HUDEP-2 (cell line): ENCODE measurements at regions not wholly inside any gene's neighbourhood (a gene's known extent, or its start where the extent isn't known, plus 50 kb on each side); places are given as distances from the start of the nearest gene placed in this dataset.

ENCODE experiments used
- DNase-seq, 76 experiments: peaks; one replicate each; lab custom pipeline; 2025; ENCODE audit not compliant: unreplicated experiment in 76 of 76; lab: John Stamatoyannopoulos, UW

DNA sequence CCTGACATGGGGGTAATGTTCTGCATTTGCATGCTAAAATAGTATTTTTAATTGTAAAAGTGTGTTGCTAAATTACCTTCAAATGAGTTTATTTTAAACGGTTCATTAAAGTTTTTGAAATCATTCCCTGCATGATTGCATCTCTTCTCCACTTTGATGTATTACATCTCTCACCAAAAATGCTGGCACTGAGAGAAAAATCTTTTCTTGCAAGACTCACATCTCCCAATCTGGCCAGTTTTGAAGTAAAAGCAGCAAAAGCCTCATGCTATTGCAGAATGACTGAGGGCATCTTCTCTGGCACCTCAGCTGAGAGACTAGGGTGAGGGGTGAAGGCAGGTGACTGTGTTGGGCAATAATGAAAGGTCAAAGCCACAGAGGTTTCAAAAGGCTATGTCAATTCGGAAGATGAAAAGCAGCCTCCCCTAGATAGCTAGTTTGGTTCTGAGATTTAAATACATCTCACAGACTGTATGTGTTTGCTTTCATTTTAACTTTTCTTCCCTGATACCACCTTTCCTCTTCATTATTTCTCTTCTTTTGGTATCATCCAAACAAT is 292.2 kb upstream of the RAG2 start:
- no peak for DNase-seq

DNA sequence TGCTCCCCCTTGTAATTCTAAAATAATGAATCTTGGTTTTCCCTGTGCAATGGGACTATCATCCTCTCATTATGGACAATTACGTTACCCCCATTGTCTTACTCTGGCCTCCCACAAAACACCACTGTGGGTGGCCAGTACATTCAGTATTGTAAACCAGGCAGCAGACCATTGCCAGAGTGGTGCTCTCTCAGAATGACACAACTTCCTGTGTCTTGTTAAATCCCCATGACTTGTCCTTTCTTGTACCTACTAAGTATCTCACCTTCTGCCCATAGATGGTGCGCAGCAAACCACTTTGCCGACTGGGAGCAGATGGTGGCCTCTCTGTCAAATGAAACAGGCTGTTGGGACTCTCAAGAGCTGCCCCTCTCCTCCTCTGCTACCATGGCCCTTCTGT is 287.1 kb upstream of the RAG2 start:
- DNase-seq = no peak

DNA sequence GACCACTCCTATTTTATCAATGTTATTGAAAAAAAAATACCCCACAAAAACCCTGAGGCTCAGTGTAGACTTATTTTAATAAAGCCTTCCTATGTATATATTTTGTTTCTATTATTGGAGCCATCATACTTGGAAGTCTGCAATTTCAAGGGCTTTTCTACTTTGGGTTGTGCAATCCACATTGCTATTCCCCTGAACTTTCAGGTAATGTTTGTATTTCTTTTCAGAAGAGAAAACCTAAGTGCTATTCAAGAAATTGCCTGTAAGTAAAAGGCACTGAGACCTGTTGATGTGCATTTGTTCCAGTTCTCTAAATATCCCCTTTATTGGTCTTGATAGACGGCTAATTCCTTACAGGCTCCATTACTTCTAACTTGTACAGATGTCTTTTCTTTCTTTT is 280.7 kb upstream of the RAG2 start:
- DNase-seq = no peak

DNA sequence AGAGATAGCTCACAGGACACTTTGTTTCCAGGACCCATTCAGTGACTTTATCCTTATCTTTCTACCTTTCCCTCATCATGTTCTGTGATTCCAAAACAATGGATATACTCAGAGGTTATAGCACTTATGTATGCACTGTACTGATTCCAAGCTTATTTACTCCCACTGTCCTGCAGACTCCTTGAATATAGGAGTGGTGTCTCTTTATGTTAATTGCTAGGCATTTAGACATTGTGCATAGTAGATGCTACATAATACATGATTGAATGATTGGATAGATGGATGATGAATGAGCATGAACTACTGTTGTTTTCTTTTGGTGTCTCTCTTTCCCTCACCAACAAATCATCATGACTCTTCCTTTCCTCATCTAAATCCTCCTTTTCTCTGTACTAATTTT is 279.1 kb upstream of the RAG2 start:
- DNase-seq = no peak

DNA sequence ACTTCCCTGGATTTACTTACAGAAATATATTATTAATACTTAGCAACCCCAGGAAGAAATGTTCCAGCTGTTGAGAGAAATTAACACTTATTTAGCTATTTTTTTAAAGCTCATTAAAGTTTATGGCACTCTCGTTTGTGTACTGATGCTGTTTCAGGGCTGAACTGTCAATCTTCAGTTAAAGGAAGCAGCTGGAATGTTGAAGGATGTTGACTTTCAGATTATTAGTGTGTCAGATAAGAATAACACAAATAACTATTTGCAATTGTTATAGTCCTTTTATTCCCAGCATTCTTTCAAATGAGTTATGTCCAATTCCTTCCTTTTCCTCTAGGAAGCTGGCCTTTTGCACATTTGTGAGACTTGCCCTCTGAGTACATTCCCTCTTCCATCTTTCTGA is 278.2 kb upstream of the RAG2 start:
- no peak for DNase-seq

DNA sequence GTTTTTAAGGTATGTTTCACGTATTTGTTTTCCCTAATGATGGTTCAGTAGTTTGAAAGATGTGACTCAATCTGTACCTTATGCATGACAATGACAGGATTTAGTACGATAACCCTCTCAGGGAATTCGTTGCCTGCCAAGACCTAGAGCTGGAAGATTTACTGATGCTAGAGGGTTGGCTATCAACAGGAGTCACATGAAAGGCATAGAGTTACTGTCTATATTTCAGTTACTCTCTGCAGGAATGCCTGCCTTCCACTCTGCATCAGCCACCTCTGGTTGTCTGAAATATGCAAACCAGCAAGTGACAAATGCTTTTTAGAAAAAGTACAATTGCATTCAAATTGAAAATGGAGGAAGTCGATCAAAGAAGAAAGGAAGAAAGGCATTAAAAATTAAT is 276.3 kb upstream of the RAG2 start:
- DNase-seq = no peak

DNA sequence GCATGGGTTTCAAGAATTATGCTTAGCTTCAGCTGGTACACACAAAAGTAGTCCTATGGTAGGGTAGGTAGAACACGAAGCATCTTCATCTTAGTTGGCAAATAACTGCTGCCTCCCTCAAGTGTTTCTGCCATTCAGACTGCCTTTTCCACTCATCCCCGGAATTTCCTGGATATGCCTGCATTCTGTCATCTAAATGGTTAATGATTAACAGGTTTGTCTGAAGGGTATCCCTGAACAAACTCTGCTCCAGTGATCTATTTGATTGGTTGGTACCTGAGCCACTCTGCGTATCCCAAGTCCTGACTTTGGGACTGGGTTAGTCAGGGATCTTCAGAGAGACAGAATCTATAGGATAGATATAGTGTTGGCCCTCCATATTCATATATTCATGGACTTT is 272.3 kb upstream of the RAG2 start:
- DNase-seq = no peak

DNA sequence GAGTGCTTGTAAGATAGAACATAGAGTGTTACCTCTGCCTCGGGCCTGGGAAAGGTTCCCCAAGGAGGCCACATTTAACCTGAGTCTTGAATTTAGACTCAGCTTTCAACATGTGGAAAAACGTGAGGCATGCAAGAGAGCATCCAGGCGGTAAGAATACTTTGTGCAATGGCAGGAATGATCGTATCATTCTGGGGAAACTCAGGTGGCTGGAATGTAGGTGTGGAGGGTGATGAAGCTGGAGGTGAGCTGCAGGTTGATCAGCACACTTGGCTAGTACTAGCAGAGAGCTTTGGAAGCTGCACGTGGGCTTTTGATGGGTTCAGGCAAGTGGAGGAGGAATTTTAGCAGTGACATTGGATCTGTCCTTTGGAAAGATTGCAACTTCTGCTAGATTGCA is 270.3 kb upstream of the RAG2 start:
- no peak for DNase-seq

DNA sequence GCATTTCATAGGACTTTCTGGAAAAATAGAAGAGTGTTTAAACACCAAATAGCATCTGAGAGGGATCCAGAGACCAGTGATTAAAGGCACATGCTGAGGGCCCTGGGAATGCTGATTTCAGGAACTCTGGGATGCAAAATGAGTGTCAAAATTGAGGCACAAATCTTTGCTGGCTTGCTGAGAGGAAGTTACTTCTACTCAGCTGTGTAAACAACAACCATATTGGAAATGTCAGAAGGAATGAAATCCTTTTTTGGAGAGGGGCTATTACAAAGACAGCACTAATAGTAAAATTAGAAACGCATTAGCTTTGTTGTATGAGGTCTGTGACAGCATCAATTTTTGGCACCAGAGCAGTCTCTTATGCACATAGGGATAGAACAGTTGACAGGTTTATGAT is 267.8 kb upstream of the RAG2 start:
- DNase-seq = no peak

DNA sequence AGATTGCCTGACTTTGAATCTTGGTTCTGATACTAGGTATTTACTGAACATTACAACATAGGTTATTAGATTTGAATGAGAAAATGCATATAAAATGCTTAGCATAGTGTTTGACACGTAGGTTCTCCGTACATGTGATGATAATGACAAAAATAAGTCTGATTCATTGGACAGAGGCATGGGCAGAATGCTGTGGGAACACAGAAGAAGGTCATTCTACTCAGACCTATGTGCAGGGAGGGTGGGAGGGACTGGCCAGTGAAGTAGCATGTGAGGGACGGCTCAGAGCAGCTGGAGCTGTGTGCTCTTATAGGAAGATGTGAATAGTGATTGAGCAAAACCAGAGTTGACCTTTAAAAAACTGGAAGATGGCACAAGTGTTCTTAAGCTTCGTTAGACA is 256.8 kb upstream of the RAG2 start:
- DNase-seq = no peak

DNA sequence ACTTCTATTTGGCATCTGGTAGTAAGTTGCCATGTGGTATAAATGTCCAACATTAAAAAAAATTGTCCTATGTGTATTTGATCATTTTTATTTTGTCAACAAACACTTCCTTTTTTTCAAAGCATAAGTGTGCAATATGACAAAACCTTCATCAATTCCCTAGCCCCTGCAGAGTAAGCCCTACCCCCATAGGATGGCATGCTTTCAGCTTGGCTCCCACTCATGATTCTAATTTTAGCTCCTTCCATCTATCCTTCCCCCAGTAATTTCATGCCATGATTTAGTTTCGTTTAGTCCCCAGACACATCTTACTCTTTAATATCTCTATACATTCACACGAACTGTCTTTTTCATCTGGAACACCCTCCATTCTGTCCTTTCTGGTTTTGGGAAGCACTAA is 250.6 kb upstream of the RAG2 start:
- no peak for DNase-seq

DNA sequence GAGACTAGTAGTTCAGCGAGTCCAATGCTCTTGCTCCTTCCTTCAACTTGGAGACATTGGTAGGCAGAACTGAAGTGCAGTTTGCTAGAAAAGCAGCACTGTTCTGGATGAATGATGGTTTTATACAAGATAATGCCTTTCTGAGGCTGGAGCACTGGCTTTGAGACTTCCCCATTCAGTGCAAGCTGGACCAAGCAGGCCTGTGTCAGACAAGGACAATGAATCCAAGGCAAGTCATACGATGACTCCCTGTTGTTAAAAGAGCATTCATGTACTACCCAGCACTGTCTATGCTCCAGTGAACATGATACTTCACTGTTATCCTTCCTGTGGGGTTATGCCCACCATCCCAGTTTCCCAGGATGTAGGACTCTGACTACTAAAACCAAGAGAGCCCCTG is 242.3 kb upstream of the RAG2 start:
- no peak for DNase-seq

DNA sequence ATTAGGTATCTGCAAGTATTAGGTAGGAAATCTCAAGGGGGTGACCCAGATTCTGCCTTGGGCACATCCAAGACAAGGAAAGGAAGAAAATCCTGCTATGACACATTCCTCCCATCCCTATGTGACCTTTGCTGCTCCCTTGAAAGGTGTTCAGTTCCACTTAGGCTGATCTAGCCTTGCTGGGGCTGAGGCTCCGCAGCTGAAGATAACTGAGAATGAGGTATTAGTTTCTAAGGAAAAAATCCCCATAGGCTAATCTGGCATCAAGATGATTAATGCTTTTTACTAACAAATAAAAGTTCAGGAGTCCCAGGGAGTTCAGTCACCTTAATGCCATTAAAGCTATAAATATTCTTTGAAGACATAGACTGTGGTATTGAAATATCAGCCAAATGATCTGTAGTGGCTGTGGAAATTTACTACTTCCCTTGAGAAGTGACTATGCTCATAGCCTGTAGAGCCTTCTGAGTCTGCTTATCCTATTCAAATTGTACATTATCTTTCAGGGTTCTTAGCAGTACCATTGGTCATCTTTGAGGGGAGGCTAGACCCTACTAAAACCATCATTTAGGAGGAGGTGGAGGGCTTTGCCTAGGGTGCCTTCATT is 239.9 kb upstream of the RAG2 start:
- DNase-seq = no peak

DNA sequence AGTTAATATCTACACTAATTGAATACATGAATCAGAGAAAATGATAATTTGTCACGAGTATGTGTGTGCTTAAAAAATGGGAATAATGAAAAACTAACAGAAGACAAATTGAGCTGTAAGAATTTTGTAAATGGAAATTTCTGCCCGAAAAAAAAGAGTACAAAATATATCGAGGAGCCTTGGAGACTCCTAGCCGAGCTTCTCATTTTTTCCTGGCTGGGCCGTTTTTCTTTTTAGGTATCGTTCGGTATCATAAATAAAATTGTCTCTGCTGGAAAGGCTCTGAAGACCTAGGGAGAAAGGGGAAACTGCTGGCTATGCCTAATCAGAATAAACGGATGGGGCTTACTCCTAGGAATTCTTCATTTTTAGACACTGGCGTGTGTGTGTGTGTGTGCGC is 227.2 kb upstream of the RAG2 start:
- no peak for DNase-seq

DNA sequence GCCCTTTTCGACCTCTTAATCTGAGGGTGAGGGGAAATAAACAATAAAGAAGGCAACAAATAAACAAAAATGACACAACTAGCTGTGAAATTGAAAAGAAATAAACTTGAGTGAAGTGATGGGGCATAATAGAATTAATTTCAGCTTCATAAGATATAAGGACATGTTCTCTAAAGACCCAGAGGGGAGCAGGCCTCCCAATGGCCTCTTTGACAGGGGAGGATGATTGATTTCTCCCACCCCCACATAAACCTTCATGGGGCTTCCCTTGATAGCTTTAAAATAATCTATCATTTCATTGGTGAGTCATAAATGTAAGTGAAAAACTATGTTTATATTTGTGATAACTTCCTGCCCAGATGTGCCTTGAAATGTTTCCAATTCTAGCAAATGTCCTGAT is 226.3 kb upstream of the RAG2 start:
- no peak for DNase-seq

DNA sequence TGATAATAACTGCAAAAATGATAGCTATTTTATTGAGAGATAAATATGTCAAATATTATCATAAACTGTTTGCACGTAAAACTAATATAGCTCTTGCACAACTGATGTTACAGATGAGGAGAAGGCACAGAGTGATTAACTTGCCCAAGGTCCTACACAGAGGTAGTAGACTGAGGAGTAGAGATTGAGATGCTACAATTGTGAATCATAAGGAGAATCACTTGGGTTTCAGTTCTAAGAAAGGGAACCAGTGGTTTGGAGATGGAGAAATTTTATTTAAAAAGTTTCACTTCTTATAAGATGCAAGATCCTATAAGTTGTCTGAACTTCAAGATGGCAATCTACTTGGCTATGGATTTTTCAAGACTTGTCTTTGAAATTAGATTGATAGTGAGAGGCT is 224.8 kb upstream of the RAG2 start:
- DNase-seq = no peak

DNA sequence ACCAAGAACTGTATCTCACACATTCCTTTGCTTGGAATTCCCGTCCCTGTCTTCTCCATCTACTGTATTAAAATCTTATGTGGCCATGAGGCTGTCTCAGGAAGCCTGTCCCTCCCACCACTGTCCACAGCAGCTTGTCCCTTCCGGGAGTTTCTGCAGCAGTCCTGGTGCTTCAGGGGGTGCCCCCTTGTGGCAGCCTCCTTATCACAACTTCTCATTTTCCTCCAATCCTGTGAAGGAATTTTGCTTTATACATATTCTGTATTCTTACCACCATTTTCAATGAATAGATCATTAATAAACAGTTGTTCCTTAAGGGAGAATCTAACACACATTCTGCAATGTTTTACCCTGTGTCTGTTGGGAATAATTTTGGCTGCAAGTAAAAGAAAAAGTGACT is 220.4 kb upstream of the RAG2 start:
- DNase-seq = peak in 9 of 76 experiments; percentile 0 to 28 (median 2)

DNA sequence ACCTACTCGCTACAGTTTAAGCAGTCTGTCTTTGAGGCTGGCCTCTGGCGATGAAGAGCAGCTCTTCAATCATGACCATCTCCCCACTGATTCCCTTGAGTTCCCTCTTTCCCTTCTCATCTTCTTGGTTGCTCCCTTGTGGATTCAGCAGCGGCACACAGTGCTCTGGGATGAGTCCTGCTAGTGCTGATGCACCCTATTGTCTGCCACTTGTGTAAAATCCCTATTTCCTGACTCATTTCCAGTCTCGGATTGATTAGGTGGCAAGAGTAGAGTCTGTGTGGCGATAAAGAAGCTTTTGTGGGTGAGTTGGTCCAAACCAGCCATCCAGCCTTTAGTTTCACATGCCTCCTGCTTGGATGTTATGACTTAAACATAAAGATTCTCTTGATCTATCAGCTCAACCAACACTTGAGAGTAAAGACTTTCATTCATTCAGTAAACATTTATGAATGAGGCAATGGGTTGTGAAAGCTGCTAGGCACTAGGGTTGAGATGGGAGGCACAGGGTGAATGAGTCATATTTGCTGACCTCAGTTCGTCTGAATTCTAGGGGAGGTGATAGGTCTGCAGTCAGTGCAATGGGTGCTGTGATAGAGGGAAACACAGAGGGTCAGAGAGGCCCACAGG is 219.4 kb upstream of the RAG2 start:
- no peak for DNase-seq

DNA sequence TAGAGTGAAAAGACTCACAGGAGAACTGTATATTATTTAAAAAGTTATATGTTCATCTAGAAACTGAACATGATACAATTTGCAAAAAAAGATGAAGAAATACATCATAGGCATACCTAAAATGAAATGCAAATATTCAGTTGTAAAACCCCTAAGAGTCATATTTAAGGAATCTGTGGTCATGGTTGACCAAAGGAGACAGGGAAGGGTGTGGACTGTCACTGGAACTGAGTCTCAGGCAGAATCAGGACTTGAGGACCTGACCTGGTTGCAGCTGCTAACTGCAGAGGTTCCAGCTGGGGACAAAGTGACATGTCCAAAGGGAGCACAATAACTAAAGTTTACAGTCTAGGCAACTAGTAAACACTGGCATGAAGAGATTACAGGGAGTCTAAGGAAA is 211.3 kb upstream of the RAG2 start:
- no peak for DNase-seq

DNA sequence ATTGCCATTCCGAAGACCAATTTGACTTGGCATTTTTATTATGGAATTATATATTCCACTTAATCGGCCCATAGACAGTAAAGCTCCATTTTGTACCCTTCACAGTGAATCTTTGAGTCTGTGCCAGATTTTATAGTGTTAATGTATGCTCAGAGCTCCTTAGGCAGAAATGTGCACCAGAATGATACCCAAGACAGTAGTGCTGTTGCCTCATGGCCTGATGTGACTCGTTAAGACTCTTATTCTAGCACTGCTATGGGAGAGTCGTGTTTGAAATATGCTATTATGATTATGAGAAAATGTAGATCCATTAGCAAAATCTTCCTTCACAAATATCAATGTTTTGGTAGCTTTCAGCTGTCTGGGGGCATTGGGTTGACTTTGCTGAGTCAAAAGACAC is 209.8 kb upstream of the RAG2 start:
- DNase-seq = no peak

DNA sequence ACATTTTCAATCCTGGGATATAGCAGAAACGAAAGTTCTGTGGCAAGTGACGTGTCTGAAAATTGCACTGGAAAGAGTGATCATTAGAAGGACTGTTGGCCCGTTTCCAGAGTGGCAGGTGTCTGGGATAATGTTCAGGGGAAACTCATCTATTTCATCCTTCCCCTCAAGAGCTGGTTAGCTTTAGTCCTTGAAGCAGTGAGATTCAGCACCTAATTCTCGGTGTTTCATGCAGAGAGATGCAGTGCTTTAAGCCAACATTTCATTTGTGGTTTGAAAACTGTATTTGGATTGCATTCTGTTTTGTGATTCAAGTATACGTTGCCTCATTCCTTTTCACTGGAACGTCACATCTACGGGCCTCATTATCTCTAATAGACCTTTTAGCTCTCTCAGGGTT is 205.0 kb upstream of the RAG2 start:
- DNase-seq = no peak

DNA sequence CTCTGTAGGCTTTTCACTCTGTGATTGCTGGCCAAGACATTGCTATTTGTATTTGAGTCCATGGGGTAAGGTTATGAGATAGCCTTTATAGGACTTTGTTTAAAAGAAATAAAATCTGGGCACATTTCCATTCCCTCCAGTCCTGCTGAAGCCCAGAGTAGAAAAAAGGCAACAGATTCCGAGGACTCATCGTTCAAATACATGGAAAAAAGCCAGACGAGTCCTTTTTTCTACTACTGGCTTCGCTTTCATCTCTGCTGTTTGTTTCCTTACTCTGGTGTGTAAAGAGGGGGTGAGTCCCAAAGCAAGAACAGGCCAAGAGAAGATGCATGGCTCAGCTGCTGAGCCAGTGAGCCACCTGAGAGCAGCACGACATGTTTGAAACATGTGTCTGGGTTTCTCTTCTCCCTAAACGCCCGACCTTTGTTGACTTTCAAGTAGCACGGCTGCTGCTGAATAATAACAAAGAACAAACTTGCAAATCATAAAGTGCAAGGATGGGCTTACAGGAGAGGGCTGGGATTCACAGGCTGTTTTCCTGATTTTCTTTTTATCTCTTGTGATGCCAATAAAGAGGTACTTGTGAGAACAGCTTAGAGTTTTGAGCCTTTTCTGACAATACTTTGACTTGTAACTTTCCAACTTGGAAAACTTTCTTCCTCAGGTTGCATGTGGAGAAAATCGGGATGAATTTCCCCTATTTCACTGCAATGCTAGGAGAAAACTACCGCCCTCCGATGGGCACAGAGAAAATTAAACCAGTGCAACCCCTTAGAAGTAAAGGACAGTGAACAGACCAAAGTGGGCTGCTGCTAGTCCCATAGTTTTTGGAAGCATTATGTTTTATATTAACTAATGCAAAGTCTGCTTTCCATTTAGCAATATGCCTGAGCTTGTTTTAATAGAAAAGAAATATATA is 195.2 kb upstream of the RAG2 start:
- DNase-seq = no peak
